H9 (cell line): ENCODE measurements at regions not wholly inside any gene's neighbourhood (a gene's known extent, or its start where the extent isn't known, plus 50 kb on each side); places are given as distances from the start of the nearest gene placed in this dataset.

Source experiments
- DNase-seq: peaks from one replicate; pipeline ENCODE4 v3.0.0-alpha.2; 2017
- H2AFZ ChIP-seq: one replicate; pipeline ENCODE4 v1.6.1; 2013; ENCODE audit warnings: mild to moderate bottlenecking, low read length, control low read depth, moderate library complexity
- H2AK5ac ChIP-seq: 2 replicates; pipeline ENCODE4 v1.6.1; 2013; ENCODE audit warnings: low read length, control low read depth, mixed read lengths; ENCODE audit not compliant: insufficient read length
- H2BK120ac ChIP-seq: one replicate; pipeline ENCODE4 v1.6.1; 2013; ENCODE audit warnings: low read depth, mild to moderate bottlenecking, low read length, control low read depth, inconsistent platforms; ENCODE audit not compliant: poor library complexity, severe bottlenecking
- H2BK12ac ChIP-seq: 2 replicates; pipeline ENCODE4 v1.6.1; 2013; ENCODE audit warnings: low read length, control low read depth, mixed read lengths, low read depth; ENCODE audit not compliant: insufficient read length
- H2BK15ac ChIP-seq: 2 replicates; pipeline ENCODE4 v1.6.1; 2013; ENCODE audit warnings: low read depth, low read length, control low read depth
- H2BK20ac ChIP-seq: one replicate; pipeline ENCODE4 v1.6.1; 2013; ENCODE audit warnings: low read depth, mild to moderate bottlenecking, low read length, control low read depth, inconsistent platforms; ENCODE audit not compliant: poor library complexity, severe bottlenecking
- H2BK5ac ChIP-seq: 2 replicates; pipeline ENCODE4 v1.6.1; 2013; ENCODE audit warnings: low read length, control low read depth, mixed read lengths; ENCODE audit not compliant: insufficient read length
- H3K14ac ChIP-seq: 2 replicates; pipeline ENCODE4 v1.6.1; 2013; ENCODE audit warnings: low read length, control low read depth; ENCODE audit not compliant: insufficient read depth
- H3K18ac ChIP-seq: 2 replicates; pipeline ENCODE4 v1.6.1; 2013; ENCODE audit warnings: low read depth, mild to moderate bottlenecking, mixed read lengths, low read length, control low read depth; ENCODE audit not compliant: insufficient read length
- H3K23ac ChIP-seq: 2 replicates; pipeline ENCODE4 v1.6.1; 2013; ENCODE audit warnings: low read length, control low read depth, mixed read lengths, low read depth; ENCODE audit not compliant: insufficient read length
- H3K23me2 ChIP-seq: 2 replicates; pipeline ENCODE4 v1.6.1; 2013; ENCODE audit warnings: low read depth, mild to moderate bottlenecking, mixed read lengths, low read length, control low read depth; ENCODE audit not compliant: insufficient read length, poor library complexity, severe bottlenecking
- H3K27ac ChIP-seq: 2 replicates; pipeline ENCODE4 v1.5.1; 2013; ENCODE audit warnings: low read length, control low read depth, mixed read lengths, low read depth; ENCODE audit not compliant: insufficient read length
- H3K27me3 ChIP-seq: 2 replicates; pipeline ENCODE4 v1.6.1; 2013; ENCODE audit warnings: low read length, control low read depth, inconsistent platforms; ENCODE audit not compliant: insufficient read depth
- H3K4ac ChIP-seq: 2 replicates; pipeline ENCODE4 v1.6.1; 2013; ENCODE audit warnings: low read depth, mild to moderate bottlenecking, control low read depth, inconsistent platforms, low read length, moderate library complexity
- H3K4me1 ChIP-seq: 2 replicates; pipeline ENCODE4 v1.6.1; 2013; ENCODE audit warnings: low read length, control low read depth, inconsistent platforms; ENCODE audit not compliant: insufficient read depth
- H3K4me2 ChIP-seq: 2 replicates; pipeline ENCODE4 v1.6.1; 2013; ENCODE audit warnings: low read length, control low read depth, mixed read lengths; ENCODE audit not compliant: insufficient read length, insufficient read depth
- H3K56ac ChIP-seq: 2 replicates; pipeline ENCODE4 v1.6.1; 2013; ENCODE audit warnings: low read depth, mild to moderate bottlenecking, mixed read lengths, low read length, control low read depth; ENCODE audit not compliant: insufficient read length
- H3K79me1 ChIP-seq: 2 replicates; pipeline ENCODE4 v1.6.1; 2013; ENCODE audit warnings: low read depth, mild to moderate bottlenecking, moderate library complexity, low read length, control low read depth, inconsistent platforms; ENCODE audit not compliant: insufficient read depth, poor library complexity, severe bottlenecking
- H3K79me2 ChIP-seq: 2 replicates; pipeline ENCODE4 v1.6.1; 2013; ENCODE audit warnings: low read length, control low read depth, inconsistent platforms; ENCODE audit not compliant: insufficient read depth
- H3K9ac ChIP-seq: 2 replicates; pipeline ENCODE4 v1.6.1; 2013; ENCODE audit warnings: low read length, control low read depth, mixed read lengths; ENCODE audit not compliant: insufficient read length; ENCODE audit errors: extremely low read depth
- H3K9me3 ChIP-seq: one replicate; pipeline ENCODE4 v1.6.1; 2013; ENCODE audit warnings: low read depth, low read length, inconsistent platforms; ENCODE audit not compliant: control insufficient read depth
- H3T11ph ChIP-seq: one replicate; pipeline ENCODE4 v1.6.1; 2013; ENCODE audit warnings: mild to moderate bottlenecking, low read length, control low read depth, inconsistent platforms
- H4K20me1 ChIP-seq: one replicate; pipeline ENCODE4 v1.6.1; 2013; ENCODE audit not compliant: control insufficient read depth, insufficient read length, insufficient read depth
- H4K5ac ChIP-seq: 2 replicates; pipeline ENCODE4 v1.6.1; 2013; ENCODE audit warnings: low read depth, mild to moderate bottlenecking, mixed read lengths, low read length, control low read depth; ENCODE audit not compliant: insufficient read length
- H4K8ac ChIP-seq: replicated peaks from 2 replicates; pipeline ENCODE4 v1.6.1; 2013; ENCODE audit warnings: low read length, control low read depth, mixed read lengths, low read depth; ENCODE audit not compliant: insufficient read length
- H4K91ac ChIP-seq: 2 replicates; pipeline ENCODE4 v1.6.1; 2013; ENCODE audit warnings: low read depth, mild to moderate bottlenecking, moderate library complexity, mixed read lengths, low read length, control low read depth; ENCODE audit not compliant: insufficient read length
- H3K27ac Mint-ChIP-seq, 3 experiments: 2 replicates in 2 of 3; 3 replicates in 1 of 3; pipeline ENCODE4 v1.8.0; 2020 to 2021; ENCODE audit warnings: mixed read lengths in 3 of 3, mild to moderate bottlenecking in 1 of 3, moderate library complexity in 1 of 3
- H3K27me3 Mint-ChIP-seq: 2 replicates; pipeline ENCODE4 v1.8.0; 2021; ENCODE audit warnings: low read depth, mild to moderate bottlenecking, moderate library complexity, mixed read lengths
- H3K36me3 Mint-ChIP-seq, 3 experiments: 2 replicates in 2 of 3; 3 replicates in 1 of 3; pipeline ENCODE4 v1.8.0; 2020 to 2021; ENCODE audit warnings: low read depth in 3 of 3, mixed read lengths in 3 of 3; ENCODE audit not compliant: insufficient read depth in 1 of 3
- H3K4me1 Mint-ChIP-seq, 2 experiments: 2 replicates each; pipeline ENCODE4 v1.8.0; 2020; ENCODE audit warnings: mixed read lengths in 2 of 2
- H3K4me3 Mint-ChIP-seq, 2 experiments: 2 replicates in 1 of 2; 3 replicates in 1 of 2; pipeline ENCODE4 v1.8.0; 2020 to 2021; ENCODE audit warnings: mild to moderate bottlenecking in 2 of 2, mixed read lengths in 2 of 2, moderate library complexity in 1 of 2
- H3K9me3 Mint-ChIP-seq, 2 experiments: 2 replicates in 1 of 2; 3 replicates in 1 of 2; pipeline ENCODE4 v1.8.0; 2020; ENCODE audit warnings: mild to moderate bottlenecking in 2 of 2, mixed read lengths in 2 of 2, moderate library complexity in 1 of 2
- WGBS: extraction: QIAGEN DNeasy Blood & Tissue Kit; methylation state at CpG from one replicate; pipeline ENCODE4 v1.1.7; 2013; ENCODE audit warnings: missing lambda C conversion rate, low lambda C conversion rate, mixed read lengths; ENCODE audit not compliant: insufficient read length; ENCODE audit errors: extremely low coverage; 5-methylcytosine and 5-hydroxymethylcytosine counted together
- TF ChIP-seq, protein P1 (sequence below): fragments of 200-600 bp; sonication (generic); conservative IDR thresholded peaks from 3 replicates; pipeline ENCODE4 v1.8.0; 2021; ENCODE audit warnings: antibody characterized with exemption, mild to moderate bottlenecking

DNA sequence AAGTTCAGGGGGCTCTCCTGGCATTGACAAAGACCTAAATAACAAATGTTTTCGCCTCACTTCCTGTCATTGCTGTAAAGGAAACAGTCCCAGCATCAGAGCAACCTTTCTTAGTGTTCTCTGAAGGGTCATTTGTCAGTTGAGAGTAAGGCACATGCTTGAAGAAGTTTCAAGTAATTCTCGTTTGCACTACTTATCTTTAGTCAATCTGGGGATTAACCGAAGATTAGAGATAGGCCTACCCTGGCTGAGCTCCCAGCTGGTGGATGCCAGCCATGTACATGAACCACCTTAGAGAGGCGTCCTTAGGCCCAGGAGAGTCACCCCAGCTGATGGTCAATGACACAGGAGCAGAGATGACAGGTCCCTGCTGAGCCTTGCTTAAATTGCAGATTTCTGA, 189.9 kb upstream of the PGRMC2 start:
- Histone ChIP-seq H3T11ph (no peak overlapping the region), H3K9ac (no peak overlapping the region), H3K9me3 (no peaks in the 10 kb centered on the region), H4K8ac (no peak overlapping the region), H2BK15ac (no peak overlapping the region), H4K5ac (no peak overlapping the region), H4K20me1 (no peaks in the 10 kb centered on the region), H3K79me2 (no peaks in the 10 kb centered on the region), H2BK120ac (no peak overlapping the region), H3K4me2 (no peak overlapping the region), H3K27me3 (no peaks in the 10 kb centered on the region), H2BK12ac (no peak overlapping the region), H3K18ac (no peak overlapping the region), H3K4ac (no peak overlapping the region), H3K4me1 (no peaks in the 10 kb centered on the region), H3K27ac (no peak overlapping the region), H2BK20ac (no peak overlapping the region), H4K91ac (no peak overlapping the region), H3K23ac (no peak overlapping the region), H2AFZ (no peak overlapping the region), H3K14ac (no peak overlapping the region), H3K79me1 (no peaks in the 10 kb centered on the region), H2AK5ac (no peak overlapping the region), H3K23me2 (no peaks in the 10 kb centered on the region), H2BK5ac (no peak overlapping the region), H3K56ac (no peak overlapping the region)
- TF ChIP-seq, protein P1, sequence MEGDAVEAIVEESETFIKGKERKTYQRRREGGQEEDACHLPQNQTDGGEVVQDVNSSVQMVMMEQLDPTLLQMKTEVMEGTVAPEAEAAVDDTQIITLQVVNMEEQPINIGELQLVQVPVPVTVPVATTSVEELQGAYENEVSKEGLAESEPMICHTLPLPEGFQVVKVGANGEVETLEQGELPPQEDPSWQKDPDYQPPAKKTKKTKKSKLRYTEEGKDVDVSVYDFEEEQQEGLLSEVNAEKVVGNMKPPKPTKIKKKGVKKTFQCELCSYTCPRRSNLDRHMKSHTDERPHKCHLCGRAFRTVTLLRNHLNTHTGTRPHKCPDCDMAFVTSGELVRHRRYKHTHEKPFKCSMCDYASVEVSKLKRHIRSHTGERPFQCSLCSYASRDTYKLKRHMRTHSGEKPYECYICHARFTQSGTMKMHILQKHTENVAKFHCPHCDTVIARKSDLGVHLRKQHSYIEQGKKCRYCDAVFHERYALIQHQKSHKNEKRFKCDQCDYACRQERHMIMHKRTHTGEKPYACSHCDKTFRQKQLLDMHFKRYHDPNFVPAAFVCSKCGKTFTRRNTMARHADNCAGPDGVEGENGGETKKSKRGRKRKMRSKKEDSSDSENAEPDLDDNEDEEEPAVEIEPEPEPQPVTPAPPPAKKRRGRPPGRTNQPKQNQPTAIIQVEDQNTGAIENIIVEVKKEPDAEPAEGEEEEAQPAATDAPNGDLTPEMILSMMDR = no peak
- Mint-ChIP-seq H3K4me3 (no peak overlapping the region), H3K27me3 (no peaks in the 10 kb centered on the region), H3K27ac (no peak overlapping the region), H3K36me3 (peaks cover 3 to 5% (median 3%) of the 10 kb centered on the region in 3 experiments; a peak in 4 of 7 replicates), H3K4me1 (peaks cover 0 to 3% of the 10 kb centered on the region in 2 experiments; a peak in 1 of 4 replicates), H3K9me3 (no peaks in the 10 kb centered on the region; a peak in 2 of 5 replicates)
- no peak for DNase-seq
- WGBS = no CpG with 5 or more reads among the region's 4 CpGs
